Neural crest cell (in vitro differentiated cells): ENCODE measurements at regions not wholly inside any gene's neighbourhood (a gene's known extent, or its start where the extent isn't known, plus 50 kb on each side); places are given as distances from the start of the nearest gene placed in this dataset.
A peak's percentile ranks its signal among the peaks of the same experiment; 100 is the strongest.
"Not testable (repeated sequence)": the region's sequence is repeated elsewhere in the genome, so short reads cannot be mapped to it uniquely, and the experiment has no call there.

Source experiments
- DNase-seq: peaks from one replicate; pipeline ENCODE4 v3.0.0; 2021; ENCODE audit warnings: low read depth, mixed read lengths, low spot score
- H3K27ac Mint-ChIP-seq: one replicate; pipeline ENCODE4 v1.8.0; 2021; ENCODE audit warnings: mild to moderate bottlenecking, mixed read lengths; ENCODE audit not compliant: unreplicated experiment
- H3K27me3 Mint-ChIP-seq: 2 replicates; pipeline ENCODE4 v1.8.0; 2021; ENCODE audit warnings: low read depth, mild to moderate bottlenecking, mixed read lengths
- H3K36me3 Mint-ChIP-seq: 2 replicates; pipeline ENCODE4 v1.8.0; 2021; ENCODE audit warnings: low read depth, mild to moderate bottlenecking, mixed read lengths
- H3K4me1 Mint-ChIP-seq: 2 replicates; pipeline ENCODE4 v1.8.0; 2021; ENCODE audit warnings: mixed read lengths
- H3K4me3 Mint-ChIP-seq: one replicate; pipeline ENCODE4 v1.8.0; 2021; ENCODE audit warnings: mild to moderate bottlenecking, mixed read lengths
- H3K9me3 Mint-ChIP-seq: 2 replicates; pipeline ENCODE4 v1.8.0; 2021; ENCODE audit warnings: mixed read lengths
- TF ChIP-seq, protein P1 (sequence below): fragments of 200-600 bp; sonication (generic); conservative IDR thresholded peaks from 2 replicates; pipeline ENCODE4 v1.5.0; 2021; ENCODE audit warnings: antibody characterized with exemption, mild to moderate bottlenecking

DNA sequence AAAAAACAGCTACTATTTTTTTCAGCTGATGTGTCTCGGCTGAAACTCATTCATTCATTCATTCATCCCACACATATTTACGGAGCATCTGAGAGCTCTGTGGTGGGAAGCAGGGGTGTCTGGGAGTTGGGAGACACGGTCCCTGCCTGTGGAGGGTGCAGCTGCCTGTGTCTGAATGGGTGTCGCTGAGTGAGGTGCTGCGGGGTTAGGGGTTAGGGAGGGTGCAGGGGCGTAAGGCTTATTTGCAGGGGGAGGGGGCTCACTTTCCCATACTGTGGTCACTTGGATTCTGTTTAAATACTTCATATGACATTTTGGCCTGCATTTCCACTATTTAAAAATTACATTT is 89.4 kb upstream of the ASB18 start:
- DNase-seq, result no peak
- no peak overlapping the region for H3K27ac Mint-ChIP-seq
- H3K27me3 Mint-ChIP-seq, result no peaks in the 10 kb centered on the region
- no peaks in the 10 kb centered on the region for H3K36me3 Mint-ChIP-seq
- H3K4me3 Mint-ChIP-seq, result no peak overlapping the region
- TF ChIP-seq, protein P1, sequence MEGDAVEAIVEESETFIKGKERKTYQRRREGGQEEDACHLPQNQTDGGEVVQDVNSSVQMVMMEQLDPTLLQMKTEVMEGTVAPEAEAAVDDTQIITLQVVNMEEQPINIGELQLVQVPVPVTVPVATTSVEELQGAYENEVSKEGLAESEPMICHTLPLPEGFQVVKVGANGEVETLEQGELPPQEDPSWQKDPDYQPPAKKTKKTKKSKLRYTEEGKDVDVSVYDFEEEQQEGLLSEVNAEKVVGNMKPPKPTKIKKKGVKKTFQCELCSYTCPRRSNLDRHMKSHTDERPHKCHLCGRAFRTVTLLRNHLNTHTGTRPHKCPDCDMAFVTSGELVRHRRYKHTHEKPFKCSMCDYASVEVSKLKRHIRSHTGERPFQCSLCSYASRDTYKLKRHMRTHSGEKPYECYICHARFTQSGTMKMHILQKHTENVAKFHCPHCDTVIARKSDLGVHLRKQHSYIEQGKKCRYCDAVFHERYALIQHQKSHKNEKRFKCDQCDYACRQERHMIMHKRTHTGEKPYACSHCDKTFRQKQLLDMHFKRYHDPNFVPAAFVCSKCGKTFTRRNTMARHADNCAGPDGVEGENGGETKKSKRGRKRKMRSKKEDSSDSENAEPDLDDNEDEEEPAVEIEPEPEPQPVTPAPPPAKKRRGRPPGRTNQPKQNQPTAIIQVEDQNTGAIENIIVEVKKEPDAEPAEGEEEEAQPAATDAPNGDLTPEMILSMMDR, result no peak
- no peaks in the 10 kb centered on the region for H3K9me3 Mint-ChIP-seq
- H3K4me1 Mint-ChIP-seq, result peaks cover 10% of the 10 kb centered on the region

DNA sequence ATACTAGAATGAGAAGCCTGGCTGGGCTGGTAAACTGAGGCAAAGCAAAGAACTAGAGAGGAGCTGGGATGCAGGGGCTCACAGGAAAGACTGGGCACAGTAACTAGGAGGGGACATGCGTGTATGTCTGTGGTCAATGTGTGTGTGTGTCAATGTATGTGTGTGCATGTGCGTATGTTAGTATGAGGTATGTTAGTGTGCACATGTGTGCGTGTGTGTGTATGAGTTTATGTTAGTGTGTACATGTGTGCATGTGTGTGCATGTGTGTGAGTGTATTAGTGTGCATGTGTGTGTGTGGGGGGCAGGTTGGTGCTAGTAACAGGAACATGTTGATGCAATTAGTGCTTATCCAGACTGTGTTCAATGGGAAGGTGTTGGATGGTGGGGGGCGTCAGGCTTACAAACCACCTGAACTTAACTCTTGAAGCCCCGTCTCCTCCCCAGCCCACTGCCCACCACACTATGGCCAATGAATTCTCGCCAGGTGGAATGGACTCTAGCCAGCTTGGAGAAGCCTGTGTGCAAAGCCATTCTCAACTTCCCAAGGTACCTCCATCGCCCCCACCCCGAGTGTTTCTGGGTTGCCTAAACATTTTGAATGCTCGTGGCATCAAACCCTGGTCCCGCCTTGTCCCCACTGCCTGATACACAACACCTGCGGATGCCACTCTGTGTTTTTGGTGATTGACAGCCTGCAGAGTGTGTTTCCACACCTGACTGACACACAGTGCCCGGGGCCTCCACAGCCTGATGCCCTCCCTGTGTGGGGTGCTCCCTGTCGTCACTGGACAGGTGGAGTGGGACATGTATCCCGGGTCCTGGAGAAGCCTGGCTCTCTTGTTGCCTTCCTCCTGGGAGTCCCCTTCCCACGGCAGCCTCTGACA is 90.1 kb upstream of the ASB18 start:
- no peak overlapping the region for H3K4me3 Mint-ChIP-seq

DNA sequence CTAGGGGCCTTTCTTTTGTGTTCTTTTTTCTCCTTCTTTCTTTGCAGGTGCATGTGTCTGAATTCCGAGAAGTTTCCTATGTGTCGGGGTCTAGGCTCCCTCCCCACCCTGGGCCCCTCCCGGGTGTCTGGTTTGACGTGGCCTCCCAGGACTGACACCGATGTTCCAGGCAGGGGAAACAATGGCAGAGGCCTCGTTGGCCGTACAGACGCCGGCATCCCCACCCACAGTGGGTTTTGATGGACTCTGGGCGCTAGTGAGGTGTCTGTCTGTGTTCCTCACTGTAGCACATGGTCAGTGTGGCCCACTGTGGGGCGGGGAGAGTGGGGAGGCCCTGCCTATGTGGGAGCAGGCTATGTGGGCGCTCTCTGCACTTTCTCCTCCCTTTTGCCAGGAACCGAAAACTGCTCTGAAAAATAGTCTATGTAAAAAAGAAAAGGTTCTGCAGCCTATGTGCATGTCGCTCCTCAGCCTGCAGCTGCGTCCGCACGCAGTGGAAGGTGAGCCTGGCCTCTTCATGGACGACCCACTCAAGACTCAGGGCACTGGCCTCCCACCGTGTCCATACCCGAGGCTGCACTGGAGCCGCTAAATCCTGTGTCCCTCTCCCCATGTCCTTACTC is 90.9 kb upstream of the ASB18 start:
- DNase-seq, result no peak

More for the DNA sequence above, 90.1 kb upstream of the ASB18 start:
- no peak for DNase-seq
- Mint-ChIP-seq H3K36me3 (no peaks in the 10 kb centered on the region), H3K27ac (peak overlapping the region; percentile 73), H3K27me3 (no peaks in the 10 kb centered on the region), H3K9me3 (no peaks in the 10 kb centered on the region), H3K4me1 (peaks cover 12% of the 10 kb centered on the region)
- TF ChIP-seq, protein P1, result no peak

DNA sequence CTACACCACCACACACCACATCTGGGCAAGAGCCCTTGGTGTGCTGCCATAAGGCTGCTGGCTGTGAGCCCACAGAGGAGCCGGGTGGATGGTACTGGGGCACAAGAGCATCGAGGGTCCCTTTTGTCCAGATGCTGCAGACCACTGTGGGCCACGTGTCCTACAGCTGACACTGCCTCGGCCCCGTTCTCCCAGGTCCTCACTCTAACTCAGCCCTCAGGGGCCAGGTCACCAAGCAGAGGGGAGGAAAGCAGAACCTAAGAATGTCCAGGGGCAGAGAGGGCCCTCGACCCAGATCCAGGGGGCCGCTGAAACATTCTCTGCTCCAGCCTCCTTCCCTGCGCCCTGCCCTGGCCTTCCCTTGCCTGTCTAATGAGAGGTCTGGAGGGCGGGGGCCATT is 91.7 kb upstream of the ASB18 start:
- Mint-ChIP-seq H3K9me3 (no peaks in the 10 kb centered on the region), H3K4me3 (no peak overlapping the region), H3K27me3 (no peaks in the 10 kb centered on the region), H3K4me1 (peaks cover 15% of the 10 kb centered on the region), H3K27ac (no peak overlapping the region), H3K36me3 (no peaks in the 10 kb centered on the region)
- TF ChIP-seq, protein P1, result no peak
- no peak for DNase-seq

More for the DNA sequence above, 90.9 kb upstream of the ASB18 start:
- no peaks in the 10 kb centered on the region for H3K36me3 Mint-ChIP-seq
- H3K4me3 Mint-ChIP-seq, result no peak overlapping the region
- H3K9me3 Mint-ChIP-seq, result no peaks in the 10 kb centered on the region
- TF ChIP-seq, protein P1, result no peak
- H3K27me3 Mint-ChIP-seq, result no peaks in the 10 kb centered on the region
- no peak overlapping the region for H3K27ac Mint-ChIP-seq
- peaks cover 15% of the 10 kb centered on the region for H3K4me1 Mint-ChIP-seq

DNA sequence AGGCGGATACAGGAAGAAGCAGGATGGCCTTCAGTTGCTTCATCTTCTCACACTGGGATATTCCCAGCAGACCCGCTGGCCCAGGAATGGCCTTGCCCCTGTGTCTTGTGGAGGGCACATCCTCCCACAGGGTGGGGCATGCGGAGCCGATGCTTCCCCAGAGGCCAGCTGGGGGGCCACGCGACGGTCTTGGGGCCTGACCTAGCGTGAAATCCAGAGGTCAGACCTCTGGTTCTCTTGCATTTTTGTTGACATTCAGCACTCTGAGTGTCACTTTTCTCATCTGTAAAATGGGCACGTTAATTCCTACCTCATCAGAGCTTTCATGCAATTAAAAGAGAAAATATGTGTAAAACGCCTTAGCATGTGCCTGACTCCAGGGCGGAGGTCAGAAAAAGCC is 92.1 kb upstream of the ASB18 start:
- not testable (repeated sequence) for H3K36me3 Mint-ChIP-seq, DNase-seq, H3K27ac Mint-ChIP-seq, H3K9me3 Mint-ChIP-seq, H3K27me3 Mint-ChIP-seq, H3K4me3 Mint-ChIP-seq
- peaks cover 15% of the 10 kb centered on the region for H3K4me1 Mint-ChIP-seq

DNA sequence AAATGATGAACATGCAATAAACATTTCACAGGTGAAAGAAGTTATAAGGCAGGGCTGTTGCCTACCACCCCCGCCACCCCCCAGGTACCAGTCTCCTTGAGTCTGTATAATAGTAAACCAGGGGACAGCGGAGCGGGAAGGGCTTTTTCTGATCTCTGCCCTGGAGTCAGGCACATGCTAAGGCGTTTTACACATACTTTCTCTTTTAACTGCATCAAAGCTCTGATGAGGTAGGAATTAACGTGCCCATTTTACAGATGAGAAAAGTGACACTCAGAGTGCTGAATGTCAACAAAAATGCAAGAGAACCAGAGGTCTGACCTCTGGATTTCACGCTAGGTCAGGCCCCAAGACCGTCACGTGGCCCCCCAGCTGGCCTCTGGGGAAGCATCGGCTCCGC is 94.3 kb upstream of the ASB18 start:
- not testable (repeated sequence) for H3K27me3 Mint-ChIP-seq, H3K27ac Mint-ChIP-seq, H3K9me3 Mint-ChIP-seq, H3K4me1 Mint-ChIP-seq, H3K4me3 Mint-ChIP-seq, H3K36me3 Mint-ChIP-seq, DNase-seq
